HUES64 (cell line): ENCODE measurements at regions not wholly inside any gene's neighbourhood (a gene's known extent, or its start where the extent isn't known, plus 50 kb on each side); places are given as distances from the start of the nearest gene placed in this dataset.

Source experiments
- H3K27ac ChIP-seq: 2 replicates; pipeline ENCODE4 v1.7.0; 2013; ENCODE audit warnings: low read depth, low read length, inconsistent platforms
- H3K27me3 ChIP-seq: 2 replicates; pipeline ENCODE4 v1.6.1; 2013; ENCODE audit warnings: mild to moderate bottlenecking, low read length; ENCODE audit not compliant: insufficient read depth
- H3K36me3 ChIP-seq: 2 replicates; pipeline ENCODE4 v1.6.1; 2013; ENCODE audit warnings: mild to moderate bottlenecking, low read length; ENCODE audit not compliant: insufficient read depth
- H3K4me1 ChIP-seq: 2 replicates; pipeline ENCODE4 v1.6.1; 2013; ENCODE audit warnings: mild to moderate bottlenecking, low read length, moderate library complexity; ENCODE audit not compliant: insufficient read depth
- H3K4me3 ChIP-seq: 2 replicates; pipeline ENCODE4 v1.5.1; 2013; ENCODE audit warnings: mild to moderate bottlenecking, low read length, moderate library complexity
- H3K9ac ChIP-seq: 2 replicates; pipeline ENCODE4 v1.6.1; 2013; ENCODE audit warnings: mild to moderate bottlenecking, low read depth, low read length
- H3K9me3 ChIP-seq: 2 replicates; pipeline ENCODE4 v1.6.1; 2013; ENCODE audit warnings: low read depth, low read length; ENCODE audit not compliant: insufficient read depth
- WGBS: fragments of 150-250, 120-280 bp; methylation state at CpG from one replicate; pipeline ENCODE4 v1.1.7; 2013; ENCODE audit warnings: missing lambda C conversion rate; 5-methylcytosine and 5-hydroxymethylcytosine counted together

DNA sequence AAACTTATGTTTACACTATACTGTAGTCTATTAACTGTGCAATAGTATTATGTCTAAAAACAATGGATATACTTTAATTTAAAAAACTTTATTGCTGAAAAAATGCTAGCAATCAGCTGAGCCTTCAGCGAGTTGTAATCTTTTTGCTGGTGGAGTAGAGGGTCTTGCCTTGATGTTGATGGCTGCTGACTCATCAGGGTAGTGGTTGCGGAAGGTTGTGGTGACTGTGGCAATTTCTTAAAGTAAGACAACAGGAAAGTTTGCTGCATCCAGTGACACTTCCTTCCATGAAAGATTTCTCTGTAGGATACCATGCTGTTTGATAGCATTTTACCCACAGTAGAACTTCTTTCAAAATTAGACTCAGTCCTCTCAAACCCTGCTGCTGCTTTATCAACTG, 234.7 kb upstream of the CSF3R start:
- 87% methylated on average over 2 of the region's 2 CpGs for WGBS
- Histone ChIP-seq H3K27ac (no peak overlapping the region), H3K36me3 (no peaks in the 10 kb centered on the region), H3K9me3 (no peaks in the 10 kb centered on the region), H3K27me3 (no peaks in the 10 kb centered on the region), H3K4me3 (no peak overlapping the region), H3K4me1 (no peaks in the 10 kb centered on the region), H3K9ac (no peak overlapping the region)

DNA sequence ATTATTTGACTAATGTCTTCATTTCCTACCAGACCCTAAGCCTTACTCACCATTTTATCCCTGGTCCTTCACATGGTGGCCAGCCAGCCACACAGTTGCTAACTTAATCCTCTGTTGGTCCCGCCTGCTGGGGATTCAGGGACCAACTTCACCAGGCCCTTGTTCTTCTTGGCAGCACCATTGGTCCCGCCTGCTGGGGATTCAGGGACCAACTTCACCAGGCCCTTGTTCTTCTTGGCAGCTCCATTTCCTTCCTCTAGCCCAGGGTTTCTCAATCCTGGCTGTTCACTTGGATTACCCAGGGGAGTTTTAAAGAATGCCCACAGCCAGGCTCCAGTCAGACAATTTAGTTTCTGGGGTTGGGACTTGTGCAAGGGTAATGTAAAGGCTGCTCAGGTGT, 233.1 kb upstream of the CSF3R start:
- Histone ChIP-seq H3K9ac (no peak overlapping the region), H3K4me1 (peaks cover 14% of the 10 kb centered on the region), H3K27ac (no peak overlapping the region), H3K27me3 (no peaks in the 10 kb centered on the region), H3K4me3 (no peak overlapping the region), H3K9me3 (no peaks in the 10 kb centered on the region), H3K36me3 (no peaks in the 10 kb centered on the region)
- 93% methylated on average over 2 of the region's 2 CpGs for WGBS

DNA sequence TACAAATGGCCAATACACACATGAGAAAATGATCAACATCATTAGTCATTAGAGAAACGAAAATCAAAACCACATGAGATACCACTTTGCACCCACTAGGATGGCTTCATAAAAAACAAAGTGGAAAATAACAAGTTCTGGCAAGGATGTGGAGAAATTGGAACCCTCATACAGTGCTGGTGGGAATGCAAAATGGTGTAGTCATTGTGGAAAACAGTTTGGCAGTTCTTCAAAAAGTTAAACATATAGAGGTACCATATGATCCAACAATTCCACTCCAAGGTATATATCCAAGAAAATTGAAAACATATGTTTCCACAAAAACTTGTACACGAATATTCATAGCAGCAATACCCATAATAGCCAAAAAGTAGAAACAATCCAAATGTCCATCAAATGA, 231.6 kb upstream of the CSF3R start:
- 93% methylated on average over 2 of the region's 2 CpGs for WGBS
- H3K27me3 ChIP-seq: no peaks in the 10 kb centered on the region

DNA sequence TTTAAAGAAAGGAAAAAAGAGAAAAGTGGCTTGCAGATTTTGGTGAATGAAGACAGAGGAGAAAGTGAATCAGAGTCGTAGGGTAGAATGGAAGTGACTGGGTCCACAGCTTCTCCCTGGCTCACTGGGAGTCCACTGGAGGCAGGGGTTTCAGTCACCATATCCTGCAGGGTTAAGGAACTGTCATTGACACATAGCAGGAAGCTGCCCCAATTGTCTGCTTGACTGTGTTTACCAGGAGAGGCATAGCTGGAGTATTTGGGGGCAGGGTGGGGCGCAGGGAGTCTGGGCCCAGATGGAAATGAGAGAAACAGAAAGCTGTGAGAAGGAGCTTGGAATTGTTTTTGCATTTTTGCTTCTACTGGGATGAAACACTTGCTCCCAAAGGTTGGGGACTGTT, 228.8 kb upstream of the CSF3R start:
- no peaks in the 10 kb centered on the region for H3K27me3 ChIP-seq
- H3K9me3 ChIP-seq: no peaks in the 10 kb centered on the region
- H3K9ac ChIP-seq: no peak overlapping the region
- H3K4me3 ChIP-seq: no peak overlapping the region
- H3K27ac ChIP-seq: no peak overlapping the region
- peaks cover 26% of the 10 kb centered on the region for H3K4me1 ChIP-seq
- WGBS: 45% methylated on average over 2 of the region's 2 CpGs
- H3K36me3 ChIP-seq: no peaks in the 10 kb centered on the region

More for the DNA sequence above, 231.6 kb upstream of the CSF3R start:
- Histone ChIP-seq H3K4me1 (peaks cover 26% of the 10 kb centered on the region), H3K27ac (no peak overlapping the region), H3K4me3 (no peak overlapping the region), H3K9ac (no peak overlapping the region), H3K9me3 (no peaks in the 10 kb centered on the region), H3K36me3 (no peaks in the 10 kb centered on the region)

DNA sequence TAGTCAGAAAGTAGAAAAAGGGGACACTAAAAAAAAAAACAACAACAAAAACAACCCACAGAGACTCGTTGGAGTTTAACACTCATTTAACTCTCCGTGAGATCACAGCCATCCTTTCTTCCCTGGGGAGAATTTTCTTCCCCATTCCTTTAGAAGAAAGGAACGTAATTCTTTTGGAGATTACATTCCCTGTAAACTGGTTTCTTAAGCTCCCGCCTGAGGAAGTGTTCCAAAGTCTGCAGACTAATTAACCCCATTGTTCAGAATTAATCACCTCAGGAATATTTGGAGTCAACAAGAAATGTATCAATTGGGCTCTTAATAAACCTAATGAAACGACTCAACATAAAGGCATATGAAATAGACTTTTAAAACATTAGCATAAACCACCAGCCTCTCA, 228.2 kb upstream of the CSF3R start:
- Histone ChIP-seq H3K36me3 (no peaks in the 10 kb centered on the region), H3K4me3 (no peak overlapping the region), H3K9ac (no peak overlapping the region), H3K9me3 (no peaks in the 10 kb centered on the region), H3K4me1 (peaks cover 26% of the 10 kb centered on the region), H3K27ac (0 out of 2 replicates have a peak overlapping the region, but pooled peaks have one; percentile 14), H3K27me3 (no peaks in the 10 kb centered on the region)
- 14% methylated on average over 5 of the region's 5 CpGs for WGBS

DNA sequence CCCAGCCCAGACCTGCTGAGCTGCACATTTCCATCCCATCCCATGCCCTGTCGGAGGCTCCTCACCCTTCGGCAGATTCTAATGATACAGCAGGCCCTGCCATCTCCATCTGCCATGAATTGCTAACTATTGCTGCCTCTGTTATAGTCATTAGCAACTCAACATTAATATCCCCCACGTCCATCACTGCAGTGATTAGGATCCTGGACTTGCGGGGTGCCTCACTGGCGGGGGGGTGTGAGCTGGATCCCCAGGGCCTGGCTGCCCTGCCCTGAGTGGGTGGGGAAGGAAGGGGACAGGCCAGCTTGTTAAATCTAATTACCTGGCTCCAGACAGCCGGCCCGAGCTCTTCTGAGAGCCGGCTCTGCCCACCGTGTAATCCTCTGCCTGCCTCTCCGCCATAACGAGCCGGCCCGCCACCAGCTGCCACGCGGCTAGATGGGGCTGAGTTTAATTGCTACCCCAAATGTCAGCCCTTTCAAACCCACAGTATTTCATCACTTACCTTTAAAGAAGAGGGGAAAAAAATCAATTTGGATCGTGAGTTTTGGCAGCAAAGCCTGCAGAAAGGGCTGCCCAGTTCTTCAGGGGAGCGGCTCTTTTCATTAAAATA, 227.3 kb upstream of the CSF3R start:
- Histone ChIP-seq H3K4me1 (peaks cover 26% of the 10 kb centered on the region), H3K27me3 (no peaks in the 10 kb centered on the region), H3K4me3 (no peak overlapping the region), H3K27ac (no peak overlapping the region), H3K9me3 (no peaks in the 10 kb centered on the region), H3K9ac (no peak overlapping the region), H3K36me3 (no peaks in the 10 kb centered on the region)
- WGBS: 77% methylated on average over 17 of the region's 17 CpGs

- Histone ChIP-seq H3K36me3 (no peaks in the 10 kb centered on the region), H3K9me3 (no peaks in the 10 kb centered on the region), H3K4me1 (peaks cover 28% of the 10 kb centered on the region), H3K4me3 (no peak overlapping the region), H3K27me3 (no peaks in the 10 kb centered on the region), H3K27ac (no peak overlapping the region), H3K9ac (no peak overlapping the region)
- 94% methylated on average over 7 of the region's 7 CpGs for WGBS
Observed at GRCh38 chr1:36708587-36708986, 225.9 kb upstream of the CSF3R start.

- Histone ChIP-seq H3K9me3 (no peaks in the 10 kb centered on the region), H3K36me3 (no peaks in the 10 kb centered on the region), H3K27ac (no peak overlapping the region), H3K27me3 (no peaks in the 10 kb centered on the region), H3K9ac (no peak overlapping the region), H3K4me1 (peaks cover 28% of the 10 kb centered on the region), H3K4me3 (no peak overlapping the region)
- 85% methylated on average over 2 of the region's 2 CpGs for WGBS
Observed at GRCh38 chr1:36707221-36707620, 224.5 kb upstream of the CSF3R start.

DNA sequence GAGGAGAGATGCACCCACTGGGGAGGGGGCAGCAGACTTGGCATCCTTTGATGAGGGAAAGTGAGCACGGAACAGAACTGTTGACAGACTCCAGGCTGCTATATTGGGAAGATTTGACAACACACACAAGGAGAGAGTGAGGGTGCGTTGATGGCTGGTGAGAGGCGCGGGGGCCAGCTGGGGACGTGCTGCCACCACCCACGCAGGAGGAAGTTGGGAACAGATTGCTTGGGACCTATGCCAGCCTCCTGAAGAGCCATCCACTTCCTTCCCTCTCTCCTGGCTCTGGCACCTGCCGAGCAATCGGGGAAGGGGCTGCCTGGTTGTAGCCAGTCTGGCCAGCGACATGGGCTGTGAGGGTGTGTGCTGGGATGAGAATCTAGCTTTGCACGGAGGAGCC, 223.7 kb upstream of the CSF3R start:
- H3K9me3 ChIP-seq: no peaks in the 10 kb centered on the region
- WGBS: 90% methylated on average over 9 of the region's 10 CpGs
- no peak overlapping the region for H3K27ac ChIP-seq
- H3K9ac ChIP-seq: no peak overlapping the region
- H3K36me3 ChIP-seq: no peaks in the 10 kb centered on the region
- no peaks in the 10 kb centered on the region for H3K27me3 ChIP-seq
- H3K4me3 ChIP-seq: no peak overlapping the region
- peaks cover 20% of the 10 kb centered on the region for H3K4me1 ChIP-seq

- no peak overlapping the region for H3K9ac ChIP-seq
- peaks cover 15% of the 10 kb centered on the region for H3K4me1 ChIP-seq
- no peak overlapping the region for H3K27ac ChIP-seq
- H3K36me3 ChIP-seq: no peaks in the 10 kb centered on the region
- no peak overlapping the region for H3K4me3 ChIP-seq
- H3K27me3 ChIP-seq: no peaks in the 10 kb centered on the region
- H3K9me3 ChIP-seq: no peaks in the 10 kb centered on the region
- 81% methylated on average over 4 of the region's 4 CpGs for WGBS
Observed at GRCh38 chr1:36705629-36706028, 222.9 kb upstream of the CSF3R start.

DNA sequence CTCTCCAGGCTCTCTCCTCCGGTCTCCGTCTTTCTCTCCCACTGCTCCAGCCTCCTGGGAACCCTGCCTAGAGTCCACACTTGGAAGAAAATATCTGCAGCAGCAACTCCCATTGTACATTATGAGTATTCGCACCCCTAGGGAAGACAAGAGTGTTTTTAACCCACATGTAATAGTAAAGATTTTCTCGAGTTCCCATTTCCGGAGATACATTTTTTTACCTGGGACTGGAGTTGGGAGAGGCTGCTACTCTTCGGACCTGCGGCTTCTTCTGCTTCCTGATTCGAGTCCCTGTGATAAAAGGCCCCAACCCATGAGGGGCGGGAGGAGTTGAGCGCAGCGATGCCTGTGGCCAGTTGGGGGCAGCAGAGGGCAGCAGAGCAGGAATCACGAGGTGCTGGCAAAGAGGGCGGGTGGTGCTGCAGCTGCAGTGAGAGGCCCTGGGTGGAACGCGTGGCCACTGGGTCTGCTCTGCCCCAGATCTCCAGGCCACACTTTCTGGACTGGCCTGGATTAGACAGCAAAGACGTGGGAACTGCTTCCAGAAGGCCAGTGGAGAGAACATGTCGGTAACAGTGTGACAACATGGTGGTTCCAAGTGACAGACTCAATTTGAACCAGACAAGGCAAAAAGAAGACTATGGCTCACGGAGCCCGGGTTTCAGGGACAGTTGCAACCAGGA, 221.0 kb upstream of the CSF3R start:
- no peak overlapping the region for H3K27ac ChIP-seq
- H3K9ac ChIP-seq: no peak overlapping the region
- H3K9me3 ChIP-seq: no peaks in the 10 kb centered on the region
- peaks cover 5% of the 10 kb centered on the region; the same call in 1 of the 2 replicates for H3K4me1 ChIP-seq
- no peaks in the 10 kb centered on the region for H3K27me3 ChIP-seq
- WGBS: 27% methylated on average over 18 of the region's 19 CpGs
- H3K36me3 ChIP-seq: no peaks in the 10 kb centered on the region
- H3K4me3 ChIP-seq: no peak overlapping the region
